Osteocyte (in vitro differentiated cells): ENCODE measurements at regions not wholly inside any gene's neighbourhood (a gene's known extent, or its start where the extent isn't known, plus 50 kb on each side); places are given as distances from the start of the nearest gene placed in this dataset.
"Not testable (repeated sequence)": the region's sequence is repeated elsewhere in the genome, so short reads cannot be mapped to it uniquely, and the experiment has no call there.

Experiments
- DNase-seq: peaks from one replicate; pipeline ENCODE4 v3.0.0; 2021; ENCODE audit warnings: mixed read lengths; ENCODE audit not compliant: unreplicated experiment; ENCODE audit errors: extremely low spot score
- H3K27ac Mint-ChIP-seq: one replicate; pipeline ENCODE4 v1.8.0; 2021; ENCODE audit warnings: mild to moderate bottlenecking, mixed read lengths; ENCODE audit not compliant: unreplicated experiment
- H3K27me3 Mint-ChIP-seq: one replicate; pipeline ENCODE4 v1.8.0; 2021; ENCODE audit warnings: mixed read lengths; ENCODE audit not compliant: unreplicated experiment
- H3K36me3 Mint-ChIP-seq: one replicate; pipeline ENCODE4 v1.8.0; 2021; ENCODE audit warnings: mixed read lengths; ENCODE audit not compliant: unreplicated experiment
- H3K4me1 Mint-ChIP-seq: one replicate; pipeline ENCODE4 v1.8.0; 2021; ENCODE audit warnings: mixed read lengths; ENCODE audit not compliant: unreplicated experiment
- H3K4me3 Mint-ChIP-seq: one replicate; pipeline ENCODE4 v1.8.0; 2021; ENCODE audit warnings: mild to moderate bottlenecking, moderate library complexity, mixed read lengths; ENCODE audit not compliant: unreplicated experiment
- H3K9me3 Mint-ChIP-seq: one replicate; pipeline ENCODE4 v1.8.0; 2021; ENCODE audit warnings: mixed read lengths; ENCODE audit not compliant: unreplicated experiment
- TF ChIP-seq, protein P1 (sequence below): fragments of 200-600 bp; sonication (generic); IDR thresholded peaks from 2 replicates; pipeline ENCODE4 v1.5.0; 2021; ENCODE audit warnings: antibody characterized with exemption, mild to moderate bottlenecking, moderate library complexity

DNA sequence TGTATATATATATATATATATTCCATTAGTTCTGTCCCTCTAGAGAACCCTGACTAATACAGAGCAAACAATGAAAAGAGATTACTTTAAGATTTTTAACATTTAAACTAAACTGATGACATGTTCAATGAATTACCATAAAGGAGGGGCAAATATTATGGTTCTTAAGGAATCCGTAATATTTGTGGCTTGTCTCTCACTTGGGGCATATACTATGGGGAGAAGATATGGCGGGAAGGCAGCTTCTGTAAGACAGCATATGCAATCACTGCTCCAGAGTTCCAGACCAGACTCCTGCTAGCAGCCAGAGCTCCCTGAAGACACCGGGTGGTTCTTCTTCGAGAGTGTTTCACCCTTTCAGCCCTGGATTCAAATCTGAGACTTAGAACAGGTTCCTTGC is 321.1 kb upstream of the NT5E start:
- Mint-ChIP-seq H3K4me3 (no peak overlapping the region), H3K36me3 (no peaks in the 10 kb centered on the region), H3K27me3 (peaks cover 14% of the 10 kb centered on the region), H3K27ac (no peak overlapping the region), H3K4me1 (no peaks in the 10 kb centered on the region), H3K9me3 (no peaks in the 10 kb centered on the region)
- TF ChIP-seq, protein P1, sequence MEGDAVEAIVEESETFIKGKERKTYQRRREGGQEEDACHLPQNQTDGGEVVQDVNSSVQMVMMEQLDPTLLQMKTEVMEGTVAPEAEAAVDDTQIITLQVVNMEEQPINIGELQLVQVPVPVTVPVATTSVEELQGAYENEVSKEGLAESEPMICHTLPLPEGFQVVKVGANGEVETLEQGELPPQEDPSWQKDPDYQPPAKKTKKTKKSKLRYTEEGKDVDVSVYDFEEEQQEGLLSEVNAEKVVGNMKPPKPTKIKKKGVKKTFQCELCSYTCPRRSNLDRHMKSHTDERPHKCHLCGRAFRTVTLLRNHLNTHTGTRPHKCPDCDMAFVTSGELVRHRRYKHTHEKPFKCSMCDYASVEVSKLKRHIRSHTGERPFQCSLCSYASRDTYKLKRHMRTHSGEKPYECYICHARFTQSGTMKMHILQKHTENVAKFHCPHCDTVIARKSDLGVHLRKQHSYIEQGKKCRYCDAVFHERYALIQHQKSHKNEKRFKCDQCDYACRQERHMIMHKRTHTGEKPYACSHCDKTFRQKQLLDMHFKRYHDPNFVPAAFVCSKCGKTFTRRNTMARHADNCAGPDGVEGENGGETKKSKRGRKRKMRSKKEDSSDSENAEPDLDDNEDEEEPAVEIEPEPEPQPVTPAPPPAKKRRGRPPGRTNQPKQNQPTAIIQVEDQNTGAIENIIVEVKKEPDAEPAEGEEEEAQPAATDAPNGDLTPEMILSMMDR: no peak
- DNase-seq: no peak

- H3K9me3 Mint-ChIP-seq, H3K4me1 Mint-ChIP-seq, H3K36me3 Mint-ChIP-seq, H3K27ac Mint-ChIP-seq, DNase-seq, H3K4me3 Mint-ChIP-seq: not testable (repeated sequence)
- peaks cover 14% of the 10 kb centered on the region for H3K27me3 Mint-ChIP-seq
These were observed 321.6 kb upstream of the NT5E start for GRCh38 chr6:85128256-85128655.

GRCh38 chr6:85127696-85128243 is 322.1 kb upstream of the NT5E start:
- Mint-ChIP-seq H3K36me3 (no peaks in the 10 kb centered on the region), H3K27me3 (peaks cover 17% of the 10 kb centered on the region), H3K9me3 (no peaks in the 10 kb centered on the region), H3K4me1 (no peaks in the 10 kb centered on the region), H3K4me3 (no peak overlapping the region), H3K27ac (no peak overlapping the region)
- DNase-seq: no peak
- TF ChIP-seq, protein P1: no peak

- H3K4me3 Mint-ChIP-seq: no peak overlapping the region
- DNase-seq: no peak
- peaks cover 18% of the 10 kb centered on the region for H3K27me3 Mint-ChIP-seq
- TF ChIP-seq, protein P1: no peak
- H3K4me1 Mint-ChIP-seq: no peaks in the 10 kb centered on the region
- no peak overlapping the region for H3K27ac Mint-ChIP-seq
- no peaks in the 10 kb centered on the region for H3K9me3 Mint-ChIP-seq
- H3K36me3 Mint-ChIP-seq: no peaks in the 10 kb centered on the region
These were observed 322.8 kb upstream of the NT5E start for GRCh38 chr6:85127168-85127498.

- no peak for DNase-seq
- Mint-ChIP-seq H3K27me3 (peaks cover 17% of the 10 kb centered on the region), H3K36me3 (no peaks in the 10 kb centered on the region), H3K27ac (no peak overlapping the region), H3K4me3 (no peak overlapping the region), H3K9me3 (no peaks in the 10 kb centered on the region), H3K4me1 (no peaks in the 10 kb centered on the region)
- TF ChIP-seq, protein P1: peak; percentile 28
These were observed 323.3 kb upstream of the NT5E start for GRCh38 chr6:85126485-85127167.
